SJCRH30 (cell line): ENCODE measurements at regions not wholly inside any gene's neighbourhood (a gene's known extent, or its start where the extent isn't known, plus 50 kb on each side); places are given as distances from the start of the nearest gene placed in this dataset.

Experiments
- DNase-seq, 2 experiments: peaks; one replicate each; pipeline ENCODE4 v3.0.0-alpha.2; 2015 to 2020
- H3K27ac ChIP-seq: fragments of 250-450 bp; sonication (Bioruptor Pico); 2 replicates; pipeline ENCODE4 v1.5.1; 2020; ENCODE audit warnings: mild to moderate bottlenecking, moderate library complexity
- H3K27me3 ChIP-seq: fragments of 250-450 bp; sonication (Bioruptor Pico); 2 replicates; pipeline ENCODE4 v1.5.1; 2020; ENCODE audit warnings: mild to moderate bottlenecking, moderate library complexity
- H3K36me3 ChIP-seq: fragments of 250-450 bp; sonication (Bioruptor Pico); 2 replicates; pipeline ENCODE4 v1.5.1; 2020; ENCODE audit warnings: mild to moderate bottlenecking, moderate library complexity
- H3K4me1 ChIP-seq: fragments of 250-450 bp; sonication (Bioruptor Pico); 2 replicates; pipeline ENCODE4 v1.5.1; 2020; ENCODE audit warnings: mild to moderate bottlenecking, moderate library complexity
- H3K4me3 ChIP-seq: fragments of 250-450 bp; sonication (Bioruptor Pico); 2 replicates; pipeline ENCODE4 v1.5.1; 2020; ENCODE audit warnings: mild to moderate bottlenecking, moderate library complexity
- H3K9me3 ChIP-seq: fragments of 250-450 bp; sonication (Bioruptor Pico); replicated peaks from 2 replicates; pipeline ENCODE4 v1.5.1; 2020; ENCODE audit warnings: mild to moderate bottlenecking, moderate library complexity

DNA sequence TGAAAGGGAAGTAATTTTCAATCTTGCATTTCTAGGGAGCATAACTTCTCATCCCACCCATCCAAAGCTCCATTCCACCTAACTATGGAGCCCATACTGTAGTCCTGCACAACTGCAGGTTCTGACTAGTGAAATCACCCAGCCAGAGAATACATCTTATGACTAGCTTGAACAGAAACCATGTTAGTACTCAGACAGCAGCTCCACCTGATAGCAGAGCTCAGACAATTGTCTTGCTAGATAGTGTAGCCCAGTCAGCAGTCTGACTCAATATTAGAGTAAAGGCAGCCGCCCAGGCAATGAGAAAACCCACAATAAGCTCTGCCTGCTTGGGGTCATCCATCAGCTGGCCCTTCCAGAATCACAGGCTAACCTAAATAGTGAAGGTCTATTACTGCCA is 544.7 kb upstream of the GBE1 start:
- no peak for DNase-seq

GRCh38 chr3:82294609-82295008 is 533.2 kb upstream of the GBE1 start:
- H3K27ac ChIP-seq = peak overlapping the region; percentile 73
- no peak overlapping the region for H3K4me3 ChIP-seq
- DNase-seq = peak; percentile 34 to 66
- H3K36me3 ChIP-seq = no peaks in the 10 kb centered on the region
- H3K27me3 ChIP-seq = no peaks in the 10 kb centered on the region
- peaks cover 12% of the 10 kb centered on the region for H3K4me1 ChIP-seq
- H3K9me3 ChIP-seq = no peaks in the 10 kb centered on the region

More for the DNA sequence above, 544.7 kb upstream of the GBE1 start:
- no peaks in the 10 kb centered on the region for H3K4me1 ChIP-seq
- H3K36me3 ChIP-seq = no peaks in the 10 kb centered on the region
- H3K27ac ChIP-seq = no peak overlapping the region
- no peak overlapping the region for H3K4me3 ChIP-seq
- no peaks in the 10 kb centered on the region for H3K9me3 ChIP-seq
- H3K27me3 ChIP-seq = no peaks in the 10 kb centered on the region

GRCh38 chr3:82293867-82294266 is 532.4 kb upstream of the GBE1 start:
- Histone ChIP-seq H3K36me3 (no peaks in the 10 kb centered on the region), H3K27ac (peak overlapping the region; percentile 73), H3K4me3 (no peak overlapping the region), H3K4me1 (peaks cover 12% of the 10 kb centered on the region), H3K27me3 (no peaks in the 10 kb centered on the region), H3K9me3 (no peaks in the 10 kb centered on the region)
- no peak for DNase-seq

GRCh38 chr3:82293435-82293834 is 532.0 kb upstream of the GBE1 start:
- Histone ChIP-seq H3K36me3 (no peaks in the 10 kb centered on the region), H3K27me3 (no peaks in the 10 kb centered on the region), H3K9me3 (no peaks in the 10 kb centered on the region), H3K4me3 (no peak overlapping the region), H3K27ac (no peak overlapping the region), H3K4me1 (peaks cover 12% of the 10 kb centered on the region)
- no peak for DNase-seq

- no peak overlapping the region for H3K4me3 ChIP-seq
- no peaks in the 10 kb centered on the region for H3K9me3 ChIP-seq
- no peak for DNase-seq
- H3K4me1 ChIP-seq = no peaks in the 10 kb centered on the region
- H3K27me3 ChIP-seq = no peaks in the 10 kb centered on the region
- no peak overlapping the region for H3K27ac ChIP-seq
- H3K36me3 ChIP-seq = no peaks in the 10 kb centered on the region
These were observed 526.1 kb upstream of the GBE1 start for GRCh38 chr3:82287562-82287961.

DNA sequence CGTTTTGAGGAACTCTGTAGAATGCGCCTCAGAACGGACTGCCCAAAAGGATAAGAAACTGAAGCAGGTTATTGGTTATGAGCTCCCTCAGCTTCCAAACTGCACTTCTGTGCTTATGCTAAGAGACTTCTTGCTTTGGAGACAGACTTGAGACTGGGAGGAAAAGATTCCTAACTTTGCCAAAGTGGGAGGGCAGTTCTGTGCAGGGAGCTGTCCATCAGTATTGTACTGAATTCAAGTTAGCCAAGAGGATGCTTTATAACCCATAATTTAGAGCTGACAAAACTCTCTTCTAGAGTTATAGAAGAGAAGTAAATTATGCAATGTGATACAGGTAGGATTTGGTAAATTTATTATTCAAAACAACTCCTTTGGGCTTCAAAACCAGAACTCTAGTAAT is 519.8 kb upstream of the GBE1 start:
- H3K9me3 ChIP-seq = no peaks in the 10 kb centered on the region
- peak in 1 of 2 experiments; percentile 26 for DNase-seq

DNA sequence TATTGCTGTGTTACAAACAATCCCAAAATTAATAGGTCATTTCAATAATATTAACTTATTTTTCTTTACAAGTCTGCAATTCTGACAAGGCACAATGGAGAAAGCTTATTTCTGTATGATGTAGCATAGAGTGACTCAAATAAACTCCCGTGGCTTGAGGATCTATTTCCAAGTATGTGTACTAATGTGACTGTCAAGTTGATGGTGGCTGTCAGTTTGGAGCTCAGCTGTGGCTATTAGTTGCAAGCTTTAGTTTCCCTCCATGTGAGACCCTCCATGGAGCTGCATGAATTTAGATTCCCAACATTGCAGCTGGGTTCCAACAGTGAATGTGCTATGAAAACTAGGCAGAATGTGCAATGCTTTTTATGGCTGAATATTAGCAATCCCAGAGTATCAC is 515.5 kb upstream of the GBE1 start:
- Histone ChIP-seq H3K4me1 (no peaks in the 10 kb centered on the region), H3K4me3 (no peak overlapping the region), H3K27ac (no peak overlapping the region), H3K36me3 (no peaks in the 10 kb centered on the region), H3K9me3 (no peaks in the 10 kb centered on the region), H3K27me3 (no peaks in the 10 kb centered on the region)
- no peak for DNase-seq

More for the DNA sequence above, 519.8 kb upstream of the GBE1 start:
- H3K36me3 ChIP-seq = no peaks in the 10 kb centered on the region
- no peak overlapping the region for H3K4me3 ChIP-seq
- no peak overlapping the region for H3K27ac ChIP-seq
- no peaks in the 10 kb centered on the region for H3K4me1 ChIP-seq
- H3K27me3 ChIP-seq = no peaks in the 10 kb centered on the region

DNA sequence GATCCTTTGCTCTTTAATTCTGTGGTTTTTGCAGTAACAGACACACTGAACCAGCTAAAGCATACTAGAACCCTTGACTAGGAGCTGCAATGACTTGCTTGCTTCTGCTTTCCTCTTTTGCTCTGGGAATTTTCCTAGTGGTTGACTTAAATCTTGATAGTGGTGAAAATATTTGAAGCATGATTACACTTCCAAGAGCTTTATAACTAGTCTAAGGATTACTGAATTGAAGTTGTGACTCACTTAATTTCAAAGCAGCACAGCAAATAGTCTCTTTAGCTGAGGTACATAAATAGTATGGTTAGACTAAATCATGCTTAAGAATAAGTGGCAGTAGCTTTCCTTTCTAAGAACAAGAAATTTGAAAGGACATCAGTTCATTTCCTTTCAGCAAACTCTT is 513.5 kb upstream of the GBE1 start:
- Histone ChIP-seq H3K4me3 (no peak overlapping the region), H3K27me3 (no peaks in the 10 kb centered on the region), H3K9me3 (no peaks in the 10 kb centered on the region), H3K36me3 (no peaks in the 10 kb centered on the region), H3K4me1 (no peaks in the 10 kb centered on the region), H3K27ac (no peak overlapping the region)
- DNase-seq = no peak

DNA sequence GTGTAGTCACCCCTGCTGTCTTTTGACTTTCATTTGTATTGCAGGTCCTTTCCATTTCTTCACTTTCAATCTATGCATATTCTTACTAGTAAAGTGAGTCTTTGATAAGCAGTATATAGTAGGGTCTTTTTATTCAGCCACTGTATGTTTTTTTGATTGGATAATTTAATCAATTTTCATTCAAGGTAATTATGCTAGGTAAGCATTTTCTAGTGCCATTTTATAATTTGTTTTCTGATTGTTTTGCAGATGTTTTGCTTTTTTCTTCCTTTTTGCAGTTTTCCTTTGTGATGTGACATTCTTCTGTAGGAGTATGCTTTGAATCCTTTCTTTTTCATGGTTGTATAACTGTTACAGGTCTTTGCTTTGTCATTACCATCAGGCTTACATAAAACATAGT is 504.3 kb upstream of the GBE1 start:
- H3K4me1 ChIP-seq = no peaks in the 10 kb centered on the region
- no peaks in the 10 kb centered on the region for H3K36me3 ChIP-seq
- H3K4me3 ChIP-seq = no peak overlapping the region
- H3K9me3 ChIP-seq = no peaks in the 10 kb centered on the region
- no peak overlapping the region for H3K27ac ChIP-seq
- no peak for DNase-seq
- H3K27me3 ChIP-seq = no peaks in the 10 kb centered on the region

- H3K27me3 ChIP-seq = no peaks in the 10 kb centered on the region
- DNase-seq = no peak
- H3K4me1 ChIP-seq = no peaks in the 10 kb centered on the region
- no peak overlapping the region for H3K4me3 ChIP-seq
- H3K9me3 ChIP-seq = no peaks in the 10 kb centered on the region
- no peak overlapping the region for H3K27ac ChIP-seq
- H3K36me3 ChIP-seq = no peaks in the 10 kb centered on the region
These were observed 500.7 kb upstream of the GBE1 start for GRCh38 chr3:82262193-82262592.

- Histone ChIP-seq H3K27ac (no peak overlapping the region), H3K9me3 (no peaks in the 10 kb centered on the region), H3K4me1 (no peaks in the 10 kb centered on the region), H3K4me3 (no peak overlapping the region), H3K27me3 (no peaks in the 10 kb centered on the region), H3K36me3 (no peaks in the 10 kb centered on the region)
- DNase-seq = no peak
These were observed 500.2 kb upstream of the GBE1 start for GRCh38 chr3:82261637-82262036.

DNA sequence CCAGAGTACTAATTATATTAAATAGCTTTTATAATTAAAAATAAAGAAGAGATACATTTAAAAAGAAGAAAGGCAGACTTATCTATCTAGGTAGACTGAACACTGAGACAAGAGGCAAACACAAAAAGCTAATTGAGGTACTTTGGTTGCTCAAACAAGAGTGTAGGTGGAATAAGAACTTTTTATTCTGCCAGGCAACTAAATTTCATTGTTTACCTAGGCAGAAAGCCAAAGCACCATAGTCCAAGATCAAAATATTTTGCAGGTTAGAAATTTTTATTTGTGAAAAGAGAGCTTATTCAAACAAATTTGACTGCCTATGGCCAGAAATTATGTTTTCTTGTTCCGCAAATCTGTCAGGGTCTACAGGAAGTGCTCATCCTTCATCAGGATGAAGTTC is 499.6 kb upstream of the GBE1 start:
- H3K27me3 ChIP-seq = no peaks in the 10 kb centered on the region
- no peaks in the 10 kb centered on the region for H3K9me3 ChIP-seq
- no peak for DNase-seq
- no peaks in the 10 kb centered on the region for H3K36me3 ChIP-seq
- H3K4me1 ChIP-seq = no peaks in the 10 kb centered on the region
- H3K27ac ChIP-seq = no peak overlapping the region
- no peak overlapping the region for H3K4me3 ChIP-seq

DNA sequence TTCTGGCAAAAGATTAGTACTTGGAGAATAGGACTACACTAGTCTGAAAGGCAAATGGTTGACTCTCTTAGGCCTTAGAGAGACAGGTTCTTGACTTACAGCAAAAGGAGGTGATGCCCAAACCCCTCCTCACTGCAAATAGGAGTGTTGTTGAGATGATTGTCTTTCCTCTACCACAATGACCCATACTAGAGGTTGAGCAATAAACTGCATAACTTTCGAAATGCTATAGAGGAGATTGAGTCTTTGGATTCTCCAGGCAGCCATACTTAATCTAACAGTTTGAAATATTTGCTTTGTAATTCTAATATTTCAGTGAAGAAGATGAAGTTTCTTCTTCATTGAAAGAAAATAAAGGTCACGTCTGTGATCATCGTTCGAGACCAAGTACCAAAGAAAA is 498.5 kb upstream of the GBE1 start:
- H3K27me3 ChIP-seq = no peaks in the 10 kb centered on the region
- no peak overlapping the region for H3K27ac ChIP-seq
- no peaks in the 10 kb centered on the region for H3K36me3 ChIP-seq
- H3K9me3 ChIP-seq = no peaks in the 10 kb centered on the region
- H3K4me3 ChIP-seq = no peak overlapping the region
- DNase-seq = no peak
- H3K4me1 ChIP-seq = no peaks in the 10 kb centered on the region

DNA sequence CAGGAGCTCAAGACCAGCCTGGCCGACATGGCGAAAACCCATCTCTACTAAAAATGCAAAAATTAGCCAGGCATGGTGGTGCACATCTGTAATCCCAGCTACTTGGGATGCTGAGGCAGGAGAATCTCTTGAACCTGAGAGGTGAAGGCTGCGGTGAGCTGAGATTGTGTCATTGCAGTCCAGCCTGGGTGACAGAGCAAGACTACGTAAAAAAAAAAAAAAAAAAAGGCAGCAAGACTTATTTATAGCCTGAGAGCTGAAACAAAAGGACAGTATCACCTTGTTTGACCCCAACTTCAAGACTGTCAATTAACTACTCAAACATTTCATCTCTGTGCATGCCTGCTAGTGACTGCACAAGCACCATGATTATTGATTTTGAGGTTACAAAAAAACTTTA is 478.9 kb upstream of the GBE1 start:
- Histone ChIP-seq H3K27me3 (no peaks in the 10 kb centered on the region), H3K4me1 (no peaks in the 10 kb centered on the region), H3K36me3 (no peaks in the 10 kb centered on the region), H3K9me3 (no peaks in the 10 kb centered on the region), H3K27ac (no peak overlapping the region), H3K4me3 (no peak overlapping the region)
- no peak for DNase-seq

- Histone ChIP-seq H3K27me3 (no peaks in the 10 kb centered on the region), H3K4me1 (no peaks in the 10 kb centered on the region), H3K4me3 (no peak overlapping the region), H3K27ac (no peak overlapping the region), H3K36me3 (no peaks in the 10 kb centered on the region), H3K9me3 (no peaks in the 10 kb centered on the region)
- no peak for DNase-seq
These were observed 474.8 kb upstream of the GBE1 start for GRCh38 chr3:82236257-82236656.

- H3K4me3 ChIP-seq = no peak overlapping the region
- no peak overlapping the region for H3K27ac ChIP-seq
- no peak for DNase-seq
- H3K4me1 ChIP-seq = no peaks in the 10 kb centered on the region
- H3K9me3 ChIP-seq = no peaks in the 10 kb centered on the region
- H3K36me3 ChIP-seq = no peaks in the 10 kb centered on the region
- no peaks in the 10 kb centered on the region for H3K27me3 ChIP-seq
These were observed 468.0 kb upstream of the GBE1 start for GRCh38 chr3:82229397-82229796.

- no peaks in the 10 kb centered on the region for H3K4me1 ChIP-seq
- H3K27ac ChIP-seq = no peak overlapping the region
- H3K4me3 ChIP-seq = no peak overlapping the region
- H3K36me3 ChIP-seq = no peaks in the 10 kb centered on the region
- no peak for DNase-seq
- H3K9me3 ChIP-seq = no peaks in the 10 kb centered on the region
- H3K27me3 ChIP-seq = no peaks in the 10 kb centered on the region
These were observed 463.2 kb upstream of the GBE1 start for GRCh38 chr3:82224661-82225060.
